WERI-Rb-1 (cell line): ENCODE measurements at regions not wholly inside any gene's neighbourhood (a gene's known extent, or its start where the extent isn't known, plus 50 kb on each side); places are given as distances from the start of the nearest gene placed in this dataset.

ENCODE experiments used
- DNase-seq: peaks from one replicate; pipeline ENCODE4 v3.0.0-alpha.2; 2020
- H3K27ac ChIP-seq: fragments of 250-450 bp; sonication (Bioruptor Pico); 2 replicates; pipeline ENCODE4 v1.5.1; 2020; ENCODE audit warnings: mild to moderate bottlenecking, moderate library complexity
- H3K27me3 ChIP-seq: fragments of 250-450 bp; sonication (Bioruptor Pico); 2 replicates; pipeline ENCODE4 v1.5.1; 2021; ENCODE audit warnings: mild to moderate bottlenecking, low read depth, moderate library complexity; ENCODE audit not compliant: insufficient read depth, severe bottlenecking
- H3K36me3 ChIP-seq: fragments of 250-450 bp; sonication (Bioruptor Pico); 2 replicates; pipeline ENCODE4 v1.5.1; 2020; ENCODE audit warnings: mild to moderate bottlenecking, moderate library complexity
- H3K4me3 ChIP-seq: 2 replicates; pipeline ENCODE4 v1.5.1; 2011; ENCODE audit warnings: low read depth, mild to moderate bottlenecking, control low read depth, low read length
- H3K9me3 ChIP-seq: fragments of 250-450 bp; sonication (Bioruptor Pico); 2 replicates; pipeline ENCODE4 v1.5.1; 2021; ENCODE audit warnings: mild to moderate bottlenecking, moderate library complexity; ENCODE audit not compliant: severe bottlenecking
- TF ChIP-seq, protein P1 (sequence below): IDR thresholded peaks from 2 replicates; pipeline ENCODE4 v1.5.1; 2011; ENCODE audit warnings: low read depth, mild to moderate bottlenecking, control low read depth, inconsistent platforms, low read length

- TF ChIP-seq, protein P1, sequence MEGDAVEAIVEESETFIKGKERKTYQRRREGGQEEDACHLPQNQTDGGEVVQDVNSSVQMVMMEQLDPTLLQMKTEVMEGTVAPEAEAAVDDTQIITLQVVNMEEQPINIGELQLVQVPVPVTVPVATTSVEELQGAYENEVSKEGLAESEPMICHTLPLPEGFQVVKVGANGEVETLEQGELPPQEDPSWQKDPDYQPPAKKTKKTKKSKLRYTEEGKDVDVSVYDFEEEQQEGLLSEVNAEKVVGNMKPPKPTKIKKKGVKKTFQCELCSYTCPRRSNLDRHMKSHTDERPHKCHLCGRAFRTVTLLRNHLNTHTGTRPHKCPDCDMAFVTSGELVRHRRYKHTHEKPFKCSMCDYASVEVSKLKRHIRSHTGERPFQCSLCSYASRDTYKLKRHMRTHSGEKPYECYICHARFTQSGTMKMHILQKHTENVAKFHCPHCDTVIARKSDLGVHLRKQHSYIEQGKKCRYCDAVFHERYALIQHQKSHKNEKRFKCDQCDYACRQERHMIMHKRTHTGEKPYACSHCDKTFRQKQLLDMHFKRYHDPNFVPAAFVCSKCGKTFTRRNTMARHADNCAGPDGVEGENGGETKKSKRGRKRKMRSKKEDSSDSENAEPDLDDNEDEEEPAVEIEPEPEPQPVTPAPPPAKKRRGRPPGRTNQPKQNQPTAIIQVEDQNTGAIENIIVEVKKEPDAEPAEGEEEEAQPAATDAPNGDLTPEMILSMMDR, result no peak
- Histone ChIP-seq H3K27ac (no peak overlapping the region), H3K36me3 (no peaks in the 10 kb centered on the region), H3K9me3 (no peaks in the 10 kb centered on the region), H3K4me3 (no peak overlapping the region), H3K27me3 (no peaks in the 10 kb centered on the region)
- no peak for DNase-seq
Observed at GRCh38 chr7:142463401-142463850, 205.6 kb upstream of the PRSS58 start.

- Histone ChIP-seq H3K27ac (no peak overlapping the region), H3K9me3 (no peaks in the 10 kb centered on the region), H3K4me3 (no peak overlapping the region), H3K27me3 (no peaks in the 10 kb centered on the region), H3K36me3 (no peaks in the 10 kb centered on the region)
- TF ChIP-seq, protein P1, result no peak
- DNase-seq, result no peak
Observed at GRCh38 chr7:142461437-142461836, 203.6 kb upstream of the PRSS58 start.

DNA sequence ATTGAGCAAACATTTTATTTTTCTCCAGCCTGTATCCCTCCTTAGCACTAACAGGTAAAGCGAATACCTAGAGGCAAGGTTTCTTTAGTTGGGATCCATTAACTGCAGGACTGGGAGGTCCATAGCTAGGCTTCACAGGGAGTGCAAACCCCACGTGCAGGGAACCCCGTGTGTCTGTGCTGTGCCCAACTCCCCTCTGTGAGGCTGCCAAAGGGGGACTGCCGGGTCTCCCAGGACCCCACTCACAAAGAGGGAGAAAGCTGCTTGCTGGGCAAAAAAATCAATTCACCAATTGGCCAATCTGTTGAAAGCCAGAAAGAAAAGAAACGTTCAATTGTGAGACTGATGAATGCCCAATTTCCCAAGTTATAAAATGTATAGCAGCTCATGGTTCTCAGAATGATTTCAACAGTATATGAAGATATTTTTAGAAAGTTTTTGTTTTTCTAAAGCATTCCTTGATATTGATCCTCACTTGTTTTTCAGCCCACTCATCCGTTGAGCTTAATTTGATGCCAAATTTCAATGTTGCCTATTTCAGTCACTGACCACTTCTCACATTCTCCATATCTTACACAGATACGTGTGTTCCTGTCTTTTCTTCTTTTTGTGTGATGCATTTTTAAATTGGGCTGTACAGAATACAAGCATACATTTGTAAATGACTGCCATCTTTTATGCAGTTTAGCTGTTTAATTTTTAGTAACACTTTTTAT is 202.7 kb upstream of the PRSS58 start:
- Histone ChIP-seq H3K27me3 (no peaks in the 10 kb centered on the region), H3K4me3 (no peak overlapping the region), H3K27ac (no peak overlapping the region), H3K9me3 (no peaks in the 10 kb centered on the region), H3K36me3 (no peaks in the 10 kb centered on the region)
- DNase-seq, result no peak
- TF ChIP-seq, protein P1, result no peak

DNA sequence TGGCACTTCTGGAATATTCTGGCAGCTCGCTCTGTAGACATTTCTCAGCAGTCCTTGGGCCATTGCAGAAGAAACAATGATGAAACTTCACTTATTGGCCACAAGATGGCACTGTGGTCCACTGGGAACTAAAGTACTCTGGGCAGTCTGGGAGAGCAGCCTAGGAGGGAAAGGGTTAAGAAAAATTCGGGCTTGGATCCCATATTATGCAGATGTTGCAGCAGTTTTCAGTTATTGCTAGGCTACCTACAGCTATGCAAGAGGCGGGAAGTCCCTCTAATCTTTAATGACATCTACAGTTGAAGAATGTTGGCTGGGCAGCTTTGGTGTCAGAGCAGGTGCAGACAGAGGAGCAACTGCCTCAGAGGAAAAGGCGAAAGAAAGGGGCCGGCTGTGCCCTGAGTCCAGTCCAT is 201.7 kb upstream of the PRSS58 start:
- Histone ChIP-seq H3K27ac (no peak overlapping the region), H3K27me3 (no peaks in the 10 kb centered on the region), H3K36me3 (no peaks in the 10 kb centered on the region), H3K9me3 (no peaks in the 10 kb centered on the region), H3K4me3 (no peak overlapping the region)
- peak; percentile 36 for DNase-seq
- TF ChIP-seq, protein P1, result peak; percentile 59

DNA sequence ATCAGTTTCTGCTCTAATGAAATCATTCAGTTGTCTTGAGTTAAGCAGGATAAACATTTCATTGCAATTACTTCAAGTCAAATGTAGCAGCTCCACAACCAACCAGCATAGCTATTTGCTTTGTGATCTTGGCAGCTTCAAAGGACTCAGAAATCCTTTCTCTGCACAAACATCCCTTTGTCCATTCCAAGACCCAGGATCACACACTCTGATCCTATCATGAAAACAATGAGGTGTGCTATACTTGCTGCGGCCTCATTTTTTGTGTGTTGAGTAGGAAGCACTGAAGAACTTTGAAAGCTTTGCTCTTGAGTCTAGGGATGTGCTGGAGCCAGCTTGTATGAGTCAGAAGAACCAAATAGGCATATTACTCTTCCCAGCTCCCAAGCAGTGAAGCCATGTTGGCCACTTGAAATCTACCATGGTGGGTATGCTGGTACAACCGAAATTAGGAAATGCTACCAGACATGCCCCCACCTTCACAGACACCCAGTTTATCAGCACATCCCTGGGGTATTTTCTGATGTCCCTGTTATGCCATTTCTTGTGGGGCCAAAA is 199.4 kb upstream of the PRSS58 start:
- TF ChIP-seq, protein P1, result no peak
- Histone ChIP-seq H3K27me3 (no peaks in the 10 kb centered on the region), H3K9me3 (no peaks in the 10 kb centered on the region), H3K4me3 (no peak overlapping the region), H3K36me3 (no peaks in the 10 kb centered on the region), H3K27ac (no peak overlapping the region)
- no peak for DNase-seq
